ENCODE measurements at regions not wholly inside any gene's neighbourhood (a gene's known extent, or its start where the extent isn't known, plus 50 kb on each side); places are given as distances from the start of the nearest gene placed in this dataset.

DNA sequence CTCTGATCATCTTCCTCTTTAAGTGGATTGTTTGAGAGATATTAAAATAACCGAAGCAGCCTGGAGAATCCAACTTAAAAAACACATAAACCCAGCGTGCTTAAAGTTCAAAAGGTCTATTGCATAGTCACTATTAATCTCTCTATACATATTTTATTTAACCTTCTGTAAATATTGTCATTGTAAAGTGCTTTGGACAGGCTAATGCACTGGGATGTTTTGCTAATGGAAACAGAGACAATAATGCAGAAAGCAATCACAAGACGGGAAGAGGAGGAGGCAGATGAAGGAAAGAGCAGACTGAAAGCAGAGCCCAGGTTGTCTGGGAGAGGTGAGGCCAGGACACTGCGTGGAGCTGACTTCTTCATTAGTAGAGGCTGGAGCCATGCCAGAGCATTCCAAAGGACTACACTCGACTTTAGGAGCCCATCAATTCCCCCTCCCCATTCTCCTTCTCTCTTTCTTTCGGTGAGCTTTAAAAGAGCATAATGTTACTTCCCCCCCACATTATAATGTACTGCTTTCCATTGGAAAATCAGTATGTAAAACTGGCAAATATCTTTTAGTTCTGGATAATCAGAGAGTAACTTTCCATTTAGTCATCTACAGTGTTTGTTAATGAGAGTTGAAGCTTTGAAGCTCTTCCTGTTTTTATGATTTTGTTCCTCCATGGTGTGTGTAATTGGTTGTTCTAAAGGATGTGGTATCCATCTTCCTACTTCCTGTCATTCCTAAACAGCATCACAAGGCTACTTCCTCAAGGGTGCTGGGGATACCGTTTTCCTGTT lies 307.3 kb upstream of the MPDZ start:
- H3K9me3 ChIP-seq (ENCODE audit: control insufficient read depth, insufficient read depth, low read depth, low read length): no peaks in the 10 kb centered on the region
- TF ChIP-seq EZH2 (IDR thresholded peaks at IDR 0.05; ENCODE audit: low read length, missing control alignments) (no peak), CTCF (conservative IDR thresholded peaks at IDR 0.05 in 1 of 2, IDR thresholded peaks at IDR 0.05 in 1 of 2; ENCODE audit: low read depth in 1 of 2, low read length in 2 of 2) (no peak)
- no peaks in the 10 kb centered on the region for H3K79me2 ChIP-seq (ENCODE audit: control insufficient read depth, insufficient read depth, low read length)
- H3K4me2 ChIP-seq (ENCODE audit: extremely low read depth, insufficient read depth, low read length): no peak overlapping the region
- H4K20me1 ChIP-seq (ENCODE audit: control insufficient read depth, extremely low read depth, insufficient read depth, low read length): no peaks in the 10 kb centered on the region
- no peaks in the 10 kb centered on the region for H3K4me1 ChIP-seq (ENCODE audit: control insufficient read depth, extremely low read depth, insufficient read depth, low read length)
- H3K4me3 ChIP-seq (replicated peaks in 1 of 4; ENCODE audit: control extremely low read depth in 1 of 4, insufficient read depth in 1 of 4, low read depth in 3 of 4, low read length in 4 of 4): no peak overlapping the region
- no peaks in the 10 kb centered on the region for H3K27me3 ChIP-seq (ENCODE audit: control insufficient read depth, insufficient read depth, low read length)
- peak in 1 of 2 donors; percentile 18 for DNase-seq (ENCODE audit: low read depth in 2 of 2)
- H3K27ac ChIP-seq (ENCODE audit: insufficient read depth, low read length): no peak overlapping the region
- H2AFZ ChIP-seq (ENCODE audit: low read length): no peak overlapping the region
- no peaks in the 10 kb centered on the region for H3K36me3 ChIP-seq (ENCODE audit: control insufficient read depth, insufficient read depth, low read length)
- H3K9ac ChIP-seq (ENCODE audit: insufficient read depth, low read length): no peak overlapping the region

DNA sequence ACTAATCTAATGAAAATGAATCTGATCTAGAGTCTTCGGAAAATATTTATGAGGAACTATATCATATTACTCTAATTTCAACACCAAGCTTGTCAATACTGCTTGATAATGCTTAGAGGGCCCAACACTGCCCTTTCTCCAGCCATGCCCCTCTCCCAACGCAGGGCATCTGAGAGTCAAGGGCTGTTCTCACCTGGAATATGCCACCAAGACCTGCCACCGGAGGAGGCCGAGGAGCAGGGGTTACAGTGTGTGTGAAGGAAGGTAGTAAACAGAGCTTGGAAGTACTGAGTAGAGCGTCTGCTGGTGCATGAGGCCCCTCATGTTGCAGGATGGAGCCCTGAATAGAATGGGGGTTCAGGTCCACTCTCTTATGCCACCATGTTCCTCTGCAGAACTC lies 301.3 kb upstream of the MPDZ start:
- no peaks in the 10 kb centered on the region for H3K79me2 ChIP-seq (ENCODE audit: control insufficient read depth, insufficient read depth, low read length)
- no peaks in the 10 kb centered on the region for H3K9me3 ChIP-seq (ENCODE audit: control insufficient read depth, insufficient read depth, low read depth, low read length)
- no peak overlapping the region for H3K4me3 ChIP-seq (replicated peaks in 1 of 4; ENCODE audit: control extremely low read depth in 1 of 4, insufficient read depth in 1 of 4, low read depth in 3 of 4, low read length in 4 of 4)
- H3K9ac ChIP-seq (ENCODE audit: insufficient read depth, low read length): no peak overlapping the region
- H3K36me3 ChIP-seq (ENCODE audit: control insufficient read depth, insufficient read depth, low read length): no peaks in the 10 kb centered on the region
- no peak for DNase-seq (ENCODE audit: low read depth in 2 of 2)
- no peaks in the 10 kb centered on the region for H4K20me1 ChIP-seq (ENCODE audit: control insufficient read depth, extremely low read depth, insufficient read depth, low read length)
- no peaks in the 10 kb centered on the region for H3K4me1 ChIP-seq (ENCODE audit: control insufficient read depth, extremely low read depth, insufficient read depth, low read length)
- H2AFZ ChIP-seq (ENCODE audit: low read length): no peak overlapping the region
- TF ChIP-seq CTCF (conservative IDR thresholded peaks at IDR 0.05 in 1 of 2, IDR thresholded peaks at IDR 0.05 in 1 of 2; ENCODE audit: low read depth in 1 of 2, low read length in 2 of 2) (no peak), EZH2 (IDR thresholded peaks at IDR 0.05; ENCODE audit: low read length, missing control alignments) (no peak)
- H3K27me3 ChIP-seq (ENCODE audit: control insufficient read depth, insufficient read depth, low read length): no peaks in the 10 kb centered on the region
- H3K27ac ChIP-seq (ENCODE audit: insufficient read depth, low read length): no peak overlapping the region
- no peak overlapping the region for H3K4me2 ChIP-seq (ENCODE audit: extremely low read depth, insufficient read depth, low read length)

DNA sequence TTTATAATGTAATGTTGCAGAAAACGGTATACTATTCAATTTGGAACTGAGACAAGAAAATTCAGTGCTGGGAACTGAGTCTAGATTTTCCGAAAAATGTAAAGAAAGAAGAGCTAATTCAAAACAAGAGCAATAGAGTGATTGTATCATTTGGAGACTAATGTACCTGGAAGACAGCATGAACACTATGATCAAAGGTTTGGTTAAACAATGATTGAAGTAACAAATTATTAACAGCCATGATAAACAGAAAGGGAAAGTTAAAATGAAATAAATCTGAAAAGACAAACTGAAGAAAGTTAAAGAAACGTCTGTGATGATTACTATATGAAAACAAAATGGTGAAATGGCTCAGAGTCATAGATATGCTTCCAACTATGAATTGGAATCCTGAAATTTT lies 300.6 kb upstream of the MPDZ start:
- TF ChIP-seq EZH2 (IDR thresholded peaks at IDR 0.05; ENCODE audit: low read length, missing control alignments) (no peak), CTCF (conservative IDR thresholded peaks at IDR 0.05 in 1 of 2, IDR thresholded peaks at IDR 0.05 in 1 of 2; ENCODE audit: low read depth in 1 of 2, low read length in 2 of 2) (no peak)
- no peak for DNase-seq (ENCODE audit: low read depth in 2 of 2)
- Histone ChIP-seq H3K9ac (ENCODE audit: insufficient read depth, low read length) (no peak overlapping the region), H3K4me1 (ENCODE audit: control insufficient read depth, extremely low read depth, insufficient read depth, low read length) (no peaks in the 10 kb centered on the region), H3K27me3 (ENCODE audit: control insufficient read depth, insufficient read depth, low read length) (no peaks in the 10 kb centered on the region), H3K9me3 (ENCODE audit: control insufficient read depth, insufficient read depth, low read depth, low read length) (no peaks in the 10 kb centered on the region), H3K79me2 (ENCODE audit: control insufficient read depth, insufficient read depth, low read length) (no peaks in the 10 kb centered on the region), H2AFZ (ENCODE audit: low read length) (no peak overlapping the region), H3K4me2 (ENCODE audit: extremely low read depth, insufficient read depth, low read length) (no peak overlapping the region), H3K36me3 (ENCODE audit: control insufficient read depth, insufficient read depth, low read length) (no peaks in the 10 kb centered on the region), H4K20me1 (ENCODE audit: control insufficient read depth, extremely low read depth, insufficient read depth, low read length) (no peaks in the 10 kb centered on the region), H3K27ac (ENCODE audit: insufficient read depth, low read length) (no peak overlapping the region), H3K4me3 (replicated peaks in 1 of 4; ENCODE audit: control extremely low read depth in 1 of 4, insufficient read depth in 1 of 4, low read depth in 3 of 4, low read length in 4 of 4) (no peak overlapping the region)
